GM12878 (cell line): ENCODE measurements at regions not wholly inside any gene's neighbourhood (a gene's known extent, or its start where the extent isn't known, plus 50 kb on each side); places are given as distances from the start of the nearest gene placed in this dataset.

Experiments
- ATAC-seq: fragments of 200-7000 bp; cut with Tn5 transposase; 3 replicates; pipeline ENCODE4 v1.9.1; 2020; ENCODE audit warnings: mild to moderate bottlenecking, moderate library complexity
- BruUV-seq: library from RNA; stranded (reverse); fragments of 400-500 nt; replicated peaks from 2 replicates; lab custom pipeline; 2021; lab: Mats Ljungman, UMichigan
- CTCF ChIA-PET: fragments of 300-600 bp; sonication (Branson Sonifier 250); formaldehyde crosslinking; extraction: SDS; loops from one replicate; lab custom pipeline; 2021; ENCODE audit warnings: inconsistent platforms; lab: Yijun Ruan, JAX
- POLR2A ChIA-PET: fragments of 350-600 bp; formaldehyde crosslinking; extraction: SDS; loops from one replicate; lab custom pipeline; 2021; ENCODE audit warnings: inconsistent platforms; lab: Charles Lee
- RAD21 ChIA-PET: fragments of 300-600 bp; sonication (Branson Sonifier 250); formaldehyde crosslinking; loops from one replicate; lab custom pipeline; 2023; ENCODE audit warnings: antibody characterized with exemption; ENCODE audit not compliant: unreplicated experiment; lab: Charles Lee
- SMC1A ChIA-PET: fragments of 300-600 bp; sonication (Branson Sonifier 250); formaldehyde crosslinking; loops from one replicate; lab custom pipeline; 2023; ENCODE audit not compliant: unreplicated experiment, uncharacterized antibody; lab: Charles Lee
- DNase-seq: peaks from one replicate; pipeline ENCODE4 v3.0.0-alpha.2; 2011; ENCODE audit warnings: low read depth, low spot score
- FAIRE-seq: peaks from 3 replicates; lab custom pipeline; 2011; peaks lifted over from hg19 to GRCh38; lab: Jason Lieb, UNC
- H2AFZ ChIP-seq: 2 replicates; pipeline ENCODE4 v1.6.0; 2011; ENCODE audit warnings: low read depth, low read length, control low read depth; ENCODE audit not compliant: control insufficient read depth
- H3K27ac ChIP-seq: 2 replicates; pipeline ENCODE4 v1.5.1; 2011; ENCODE audit warnings: control low read depth; ENCODE audit not compliant: control insufficient read depth, insufficient read depth
- H3K27me3 ChIP-seq, 2 experiments: replicated peaks in 1 of 2; 2 replicates each; pipeline versions ENCODE4 v1.6.0 to v1.6.1; 2011; ENCODE audit warnings: low read length in 1 of 2; ENCODE audit not compliant: control insufficient read depth in 2 of 2, insufficient read depth in 2 of 2
- H3K36me3 ChIP-seq, 2 experiments: 2 replicates each; pipeline ENCODE4 v1.5.1; 2011; ENCODE audit warnings: low read length in 1 of 2; ENCODE audit not compliant: control insufficient read depth in 2 of 2, insufficient read depth in 2 of 2
- H3K4me1 ChIP-seq: 2 replicates; pipeline ENCODE4 v1.6.1; 2011; ENCODE audit warnings: mild to moderate bottlenecking, low read length, moderate library complexity, mixed read lengths; ENCODE audit not compliant: control insufficient read depth, insufficient read depth
- H3K4me2 ChIP-seq: 2 replicates; pipeline ENCODE4 v1.6.0; 2011; ENCODE audit warnings: control low read depth; ENCODE audit not compliant: control insufficient read depth, insufficient read depth
- H3K4me3 ChIP-seq: fragments of 200-600 bp; sonication (generic); 2 replicates; pipeline ENCODE4 v1.5.1; 2016
- H3K79me2 ChIP-seq: 2 replicates; pipeline ENCODE4 v1.6.0; 2011; ENCODE audit warnings: low read length; ENCODE audit not compliant: control insufficient read depth, insufficient read depth
- H3K9ac ChIP-seq: 2 replicates; pipeline ENCODE4 v1.8.0; 2011; ENCODE audit warnings: low read length, control low read depth, mixed read lengths; ENCODE audit not compliant: control insufficient read depth, insufficient read depth
- H3K9me3 ChIP-seq: replicated peaks from 3 replicates; pipeline ENCODE4 v1.5.1; 2011; ENCODE audit warnings: mild to moderate bottlenecking, low read length; ENCODE audit not compliant: control insufficient read depth, insufficient read depth
- H4K20me1 ChIP-seq: 2 replicates; pipeline ENCODE4 v1.6.0; 2011; ENCODE audit not compliant: control insufficient read depth, insufficient read depth
- ATF3 ChIP-seq: IDR thresholded peaks from 2 replicates; pipeline ENCODE4 v1.6.1; 2011; ENCODE audit warnings: low read depth, mild to moderate bottlenecking, low read length, moderate library complexity, borderline replicate concordance; ENCODE audit errors: extremely low read depth
- BCL3 ChIP-seq: IDR thresholded peaks from 2 replicates; pipeline ENCODE4 v1.6.1; 2011; ENCODE audit warnings: borderline replicate concordance, low read depth, mild to moderate bottlenecking, moderate library complexity, low read length; ENCODE audit not compliant: insufficient read depth, poor library complexity, severe bottlenecking
- BRCA1 ChIP-seq: IDR thresholded peaks from 2 replicates; pipeline ENCODE4 v1.6.1; 2011; ENCODE audit warnings: low read depth, low read length, improper control_type of control experiment
- GATAD2B ChIP-seq: fragments of 450-650 bp; conservative IDR thresholded peaks from 2 replicates; pipeline ENCODE4 v1.6.1; 2017; ENCODE audit warnings: low read depth, mild to moderate bottlenecking, moderate library complexity
- HCFC1 ChIP-seq: fragments of 150-350 bp; IDR thresholded peaks from 2 replicates; pipeline ENCODE4 v1.6.1; 2014; ENCODE audit warnings: low read length
- POU2F2 ChIP-seq: IDR thresholded peaks from 3 replicates; pipeline ENCODE4 v1.6.1; 2011; ENCODE audit warnings: low read depth, mild to moderate bottlenecking, low read length, borderline replicate concordance
- RELB ChIP-seq: fragments of 450-650 bp; IDR thresholded peaks from 2 replicates; pipeline ENCODE4 v1.6.1; 2017; ENCODE audit warnings: low read depth, mild to moderate bottlenecking, moderate library complexity
- SIX5 ChIP-seq: IDR thresholded peaks from 2 replicates; pipeline ENCODE4 v1.6.1; 2011; ENCODE audit warnings: mild to moderate bottlenecking, low read depth, low read length, moderate library complexity; ENCODE audit not compliant: severe bottlenecking
- WGBS: methylation state at CpG from one replicate; pipeline ENCODE4 v1.1.6; 2016; ENCODE audit warnings: low lambda C conversion rate; ENCODE audit not compliant: insufficient replicate concordance, insufficient coverage; ENCODE audit errors: missing lambda C conversion rate; 5-methylcytosine and 5-hydroxymethylcytosine counted together
- in situ Hi-C: fragments of 300-500 bp; cut with MboI; formaldehyde crosslinking; loops from 9 replicates; pipeline ENCODE4 v1.14.3; 2018; ENCODE audit warnings: mixed read lengths
- intact Hi-C: fragments of 100-400 bp; cut with micrococcal nuclease; formaldehyde crosslinking; loops from one replicate; pipeline ENCODE4 v1.14.2; 2022; ENCODE audit not compliant: unreplicated experiment

GRCh38 chr4:24671849-24672248, 87.5 kb upstream of the DHX15 start:
- 31% methylated on average over 7 of the region's 7 CpGs for WGBS
- TF ChIP-seq BCL3, result no peak
- no peak for TF ChIP-seq BRCA1
- no peak for TF ChIP-seq RELB
- TF ChIP-seq POU2F2, result no peak
- no peak for TF ChIP-seq HCFC1
- no peak for TF ChIP-seq SIX5
- TF ChIP-seq ATF3, result no peak
- no peak for TF ChIP-seq GATAD2B
- TF ChIP-seq, all 136 proteins: peak for 0
- SMC1A ChIA-PET, result no interaction called here
- DNase-seq (no peak), FAIRE-seq (no peak), ATAC-seq (no peak)
- no peak overlapping the region for H3K4me2 ChIP-seq
- H3K27me3 ChIP-seq, result no peaks in the 10 kb centered on the region
- H3K36me3 ChIP-seq, result no peaks in the 10 kb centered on the region
- H3K9ac ChIP-seq, result no peak overlapping the region
- no TSS peak for BruUV-seq
- intact Hi-C loops (no loop called here), in situ Hi-C loops (no loop called here)
- no peaks in the 10 kb centered on the region for H3K79me2 ChIP-seq
- H3K4me3 ChIP-seq, result no peak overlapping the region
- no peak overlapping the region for H2AFZ ChIP-seq
- no peaks in the 10 kb centered on the region for H3K4me1 ChIP-seq
- CTCF ChIA-PET, result no interaction called here
- POLR2A ChIA-PET, result no interaction called here
- RAD21 ChIA-PET, result no interaction called here
- H3K9me3 ChIP-seq, result no peaks in the 10 kb centered on the region
- H4K20me1 ChIP-seq, result no peaks in the 10 kb centered on the region; the same call in 1 of the 2 replicates
- no peak overlapping the region for H3K27ac ChIP-seq
